ENCODE measurements at regions not wholly inside any gene's neighbourhood (a gene's known extent, or its start where the extent isn't known, plus 50 kb on each side); places are given as distances from the start of the nearest gene placed in this dataset.

DNA sequence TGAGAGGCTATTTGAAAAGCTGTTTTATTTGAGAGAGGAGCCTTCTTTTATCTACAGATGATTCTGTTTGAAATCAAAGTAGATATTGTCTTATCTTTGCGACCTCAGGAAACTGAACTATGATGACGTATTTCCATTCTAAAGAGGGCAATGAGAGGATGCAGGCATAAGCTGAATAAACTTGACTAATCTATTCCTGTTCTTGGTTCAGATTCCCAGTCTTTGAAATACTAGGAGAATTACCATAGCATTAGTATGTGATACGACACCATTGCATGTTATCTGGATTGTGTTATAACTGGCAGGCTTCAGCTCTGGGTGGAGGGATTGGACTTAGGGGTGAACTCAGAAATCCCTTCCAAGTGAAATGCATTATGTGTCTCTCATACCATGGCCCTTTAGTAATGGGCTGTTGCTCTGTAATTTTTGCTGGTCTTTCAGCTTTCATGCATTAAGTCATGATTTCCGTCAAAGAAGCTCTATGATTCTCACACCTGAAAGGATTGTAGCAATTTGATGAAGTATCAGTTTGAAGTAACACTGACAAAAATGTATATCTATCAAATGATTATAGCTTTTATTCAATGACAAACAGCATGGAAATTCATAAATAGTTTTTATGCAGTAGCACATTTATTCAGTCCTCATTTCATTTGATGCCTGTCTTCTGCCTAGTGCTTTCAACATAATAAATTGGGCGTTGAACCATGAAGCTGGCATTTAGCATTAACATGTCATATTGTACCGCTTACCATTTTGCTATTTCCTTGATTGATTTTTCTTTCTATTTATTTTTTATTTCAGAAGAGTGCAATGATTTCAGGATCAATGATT, 138.4 kb upstream of the SPACA1 start:
- DNase-seq (ENCODE audit: low read depth in 2 of 2), result peak; percentile 48 to 78

DNA sequence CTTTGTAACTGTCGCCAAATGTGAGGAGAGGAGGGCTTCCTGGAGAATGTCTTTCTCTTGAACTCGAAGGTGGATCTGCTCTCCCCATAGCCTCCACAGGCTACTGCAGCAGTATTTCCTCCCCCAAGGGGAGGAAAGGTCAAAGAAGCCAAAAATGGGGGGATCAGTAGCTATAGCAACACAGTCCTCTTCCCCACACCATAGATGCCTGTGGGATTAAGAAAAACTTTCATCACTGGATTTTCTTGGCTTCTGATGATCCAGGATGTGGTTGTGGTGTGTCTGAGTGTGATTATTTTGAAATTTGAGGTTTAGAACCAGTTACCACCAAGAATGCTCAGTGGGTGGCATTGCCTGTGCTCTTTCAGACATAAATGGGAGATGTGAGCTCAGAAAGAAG, 140.1 kb upstream of the SPACA1 start:
- no peak for DNase-seq (ENCODE audit: low read depth in 2 of 2)

DNA sequence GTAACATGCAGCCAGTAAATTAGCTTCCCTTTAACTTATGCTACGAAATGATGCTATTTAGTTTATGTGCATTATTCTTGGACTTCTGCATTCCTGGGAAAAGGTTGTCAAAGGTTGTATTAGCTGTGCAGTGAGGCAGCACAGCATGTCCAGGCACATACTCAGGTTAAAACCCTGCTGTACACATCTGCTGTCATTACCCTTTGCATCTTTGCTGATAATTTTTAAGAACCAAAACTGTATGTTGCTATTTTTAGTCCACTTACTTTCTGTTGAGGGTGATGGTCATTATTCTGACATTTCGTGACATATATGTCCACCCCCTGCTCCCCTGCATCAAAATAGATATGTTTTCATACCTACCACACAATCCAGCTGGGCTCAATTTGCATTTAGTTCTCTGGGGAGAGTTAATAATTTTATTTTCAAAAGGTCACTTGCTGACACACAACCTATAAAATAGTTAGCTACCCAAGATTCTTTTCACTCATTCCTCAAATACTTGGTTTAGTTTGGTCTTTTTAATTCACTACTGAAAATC, 142.5 kb upstream of the SPACA1 start:
- no peak for DNase-seq (ENCODE audit: low read depth in 2 of 2)

DNA sequence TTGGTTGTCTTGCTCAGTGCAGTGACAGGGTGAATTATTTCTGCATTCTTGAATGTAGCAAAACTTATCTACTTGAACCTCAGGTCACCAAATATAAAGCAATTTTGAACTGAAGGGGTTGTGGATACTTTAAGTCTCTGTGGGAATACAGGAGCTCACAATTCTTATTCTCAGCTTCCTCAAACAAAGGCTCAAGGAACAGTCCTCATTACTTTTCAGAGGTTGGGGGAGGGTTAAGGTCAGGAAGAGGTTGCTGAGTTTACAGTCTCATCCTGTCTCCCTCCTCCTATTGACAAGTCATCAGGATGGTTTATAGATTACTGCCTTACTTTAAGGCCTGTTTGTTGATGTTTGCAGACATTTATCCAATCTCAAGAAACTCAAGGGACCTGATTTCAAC, 143.6 kb upstream of the SPACA1 start:
- DNase-seq (ENCODE audit: low read depth in 2 of 2), result no peak

DNA sequence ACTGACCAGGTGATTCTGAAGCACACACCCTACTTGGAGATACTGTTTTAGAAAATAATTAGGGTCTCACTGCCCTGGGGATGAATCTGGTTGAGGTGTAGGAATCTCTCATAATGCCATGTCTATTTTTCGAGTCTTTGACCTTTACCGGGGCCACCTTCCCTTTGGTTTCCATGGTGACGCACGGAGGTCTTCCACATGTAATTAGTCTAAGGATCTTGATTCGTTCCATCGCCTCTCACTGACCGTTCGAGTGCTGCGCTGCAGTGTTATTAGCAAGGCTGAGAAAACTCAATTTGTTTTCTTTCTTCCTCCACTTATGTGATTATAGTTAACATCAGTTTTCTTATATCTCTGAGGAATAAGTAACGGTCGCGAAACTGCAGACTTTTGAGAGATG, 144.3 kb upstream of the SPACA1 start:
- no peak for DNase-seq (ENCODE audit: low read depth in 2 of 2)

DNA sequence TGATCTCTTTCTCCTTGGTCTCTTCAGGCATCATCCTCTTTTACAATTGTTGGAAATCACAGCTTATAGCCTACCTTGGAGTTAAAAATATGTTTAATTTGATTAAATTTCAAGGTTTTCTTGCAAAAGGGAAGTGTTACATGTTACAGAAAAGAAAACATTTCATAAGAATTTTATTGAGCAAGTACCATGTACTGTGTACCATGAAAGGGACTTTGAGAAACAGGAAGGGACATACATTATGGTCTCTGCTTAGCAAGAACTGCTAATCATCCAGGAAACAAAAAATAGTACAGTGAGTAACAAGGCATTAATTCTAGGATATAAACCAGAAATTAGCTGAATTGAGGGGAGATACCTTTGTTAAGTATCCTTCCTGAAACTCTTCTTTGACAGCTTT, 145.3 kb upstream of the SPACA1 start:
- no peak for DNase-seq (ENCODE audit: low read depth in 2 of 2)

DNA sequence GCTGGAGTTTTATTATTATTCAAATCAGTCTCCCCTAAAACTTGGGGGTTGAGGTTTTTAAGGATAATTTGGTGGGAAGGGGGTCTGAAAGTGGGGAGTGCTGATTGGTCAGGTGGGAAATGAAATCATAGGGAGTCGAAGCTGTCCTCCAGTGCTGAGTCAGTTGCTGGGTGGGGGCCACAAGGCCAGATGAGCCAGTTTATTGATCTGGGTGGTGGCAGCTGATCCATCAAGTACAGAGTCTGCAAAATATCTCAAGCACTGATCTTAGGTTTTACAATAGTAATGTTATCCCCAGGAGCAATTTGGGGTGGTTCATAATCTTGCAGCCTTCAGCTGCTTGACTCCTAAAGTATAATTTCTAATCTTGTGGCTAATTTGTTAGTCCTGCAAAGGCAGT, 146.0 kb upstream of the SPACA1 start:
- no peak for DNase-seq (ENCODE audit: low read depth in 2 of 2)

DNA sequence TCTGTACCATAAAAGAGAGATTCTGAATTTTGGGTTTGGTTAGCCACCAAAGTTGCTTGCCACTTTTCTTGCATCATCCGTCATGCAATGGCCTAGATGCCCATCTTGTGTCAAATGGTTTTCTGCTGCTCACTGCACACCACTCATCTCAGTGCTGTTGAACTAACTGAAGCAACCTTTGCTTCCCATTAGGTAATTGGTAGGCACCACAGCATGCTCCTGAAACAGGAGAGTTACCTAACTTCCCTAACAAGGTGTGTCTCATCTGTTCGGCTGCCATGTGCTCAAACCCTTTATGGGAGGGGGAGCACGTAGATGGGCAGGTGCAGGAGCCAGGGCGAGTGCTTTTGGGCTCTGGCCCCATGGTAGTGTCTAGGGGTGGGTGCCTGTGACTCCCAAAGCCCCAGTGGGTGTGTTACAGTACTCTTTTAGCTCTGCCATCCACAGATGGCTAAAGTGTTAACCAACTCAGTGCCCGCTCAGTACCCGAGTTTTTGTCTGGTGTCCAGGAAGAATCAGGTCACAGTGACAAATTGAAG, 147.4 kb upstream of the SPACA1 start:
- DNase-seq (ENCODE audit: low read depth in 2 of 2), result no peak

DNA sequence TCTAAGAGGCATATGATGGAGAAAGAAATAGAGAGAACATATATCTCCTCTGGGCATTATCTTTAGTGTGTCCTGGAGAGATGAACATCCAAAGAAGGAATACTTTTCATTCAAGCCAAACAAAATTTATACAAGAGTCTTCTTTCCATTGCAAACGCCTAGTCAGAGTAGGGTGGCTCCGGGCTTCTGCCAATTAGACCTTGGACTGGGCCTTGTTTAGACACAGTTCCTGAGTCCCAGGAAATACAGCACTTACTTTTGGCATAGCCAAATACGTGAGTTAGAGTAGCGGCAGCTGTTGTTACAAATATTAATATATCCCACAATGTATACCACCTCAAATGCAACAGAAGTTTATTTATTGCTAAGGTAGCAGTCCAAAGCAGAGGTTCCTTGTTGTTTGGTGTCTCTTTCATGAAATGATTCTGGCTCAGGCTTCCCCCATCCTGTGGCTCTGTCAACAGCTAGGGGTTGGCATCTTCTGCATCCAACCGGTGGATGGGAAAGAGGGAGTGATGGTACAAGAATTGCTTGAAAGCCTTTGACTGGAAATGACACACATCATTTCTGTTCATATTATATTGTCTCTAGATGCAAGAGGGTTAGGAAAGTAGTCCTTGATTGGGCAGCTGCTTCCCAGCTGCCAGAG, 148.0 kb upstream of the SPACA1 start:
- no peak for DNase-seq (ENCODE audit: low read depth in 2 of 2)

DNA sequence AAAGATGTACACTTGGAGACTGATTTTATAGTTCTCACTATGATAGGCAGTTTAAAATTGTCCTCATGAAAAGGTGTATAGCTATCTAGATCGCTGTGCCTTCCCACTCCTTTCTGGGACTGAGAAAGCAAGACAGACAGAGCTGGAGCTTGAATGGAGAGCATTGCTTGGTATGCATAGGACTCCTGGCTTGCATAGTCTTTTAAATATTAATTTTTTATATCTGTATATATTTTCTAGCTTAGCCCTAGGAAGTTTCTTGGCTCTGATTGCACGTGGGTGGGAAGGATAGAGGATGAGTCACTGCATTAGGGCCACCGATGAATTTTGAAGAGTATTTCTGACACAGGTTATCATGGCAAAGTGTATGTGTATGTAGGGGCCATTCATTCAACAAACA, 150.0 kb upstream of the SPACA1 start:
- DNase-seq (ENCODE audit: low read depth in 2 of 2), result peak; percentile 4 to 6

DNA sequence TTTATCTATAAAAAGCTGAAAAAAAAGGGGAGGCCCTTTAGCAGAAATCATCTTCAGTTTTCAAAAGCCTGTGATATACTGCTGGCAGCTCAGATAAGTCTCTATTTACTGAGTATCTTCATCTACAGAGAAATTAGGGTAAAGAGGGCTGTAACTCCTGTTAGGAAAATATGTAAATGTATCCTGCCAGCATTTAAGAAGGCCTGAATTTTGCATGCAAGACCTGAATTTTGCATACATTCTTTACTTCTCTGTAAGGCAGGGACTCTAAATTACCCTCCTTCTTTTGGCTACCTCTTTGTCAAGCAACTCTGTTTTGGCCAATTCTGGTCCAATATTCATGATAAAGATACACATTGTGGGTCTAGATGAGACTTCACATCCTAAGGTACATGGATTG, 150.6 kb upstream of the SPACA1 start:
- DNase-seq (ENCODE audit: low read depth in 2 of 2), result no peak

DNA sequence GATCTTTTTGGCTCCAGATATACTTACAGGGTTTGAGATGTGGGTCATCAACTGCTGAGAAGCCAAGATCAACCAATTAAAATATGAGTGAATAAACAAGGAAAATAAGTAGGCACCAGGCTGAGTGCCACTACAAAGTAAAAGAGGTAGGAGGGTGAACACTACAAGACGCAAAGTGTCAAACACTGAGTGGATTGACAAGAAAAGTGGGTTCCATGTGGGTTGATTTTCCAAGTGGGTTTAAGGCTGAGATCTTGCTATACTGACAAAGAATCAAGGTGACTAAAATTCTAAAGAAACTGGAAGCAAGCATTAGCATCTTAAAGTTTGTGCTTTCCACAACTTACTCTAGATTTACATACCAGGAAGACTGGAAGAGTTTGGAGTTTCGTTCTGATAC, 160.4 kb upstream of the SPACA1 start:
- no peak for DNase-seq (ENCODE audit: low read depth in 2 of 2)

DNA sequence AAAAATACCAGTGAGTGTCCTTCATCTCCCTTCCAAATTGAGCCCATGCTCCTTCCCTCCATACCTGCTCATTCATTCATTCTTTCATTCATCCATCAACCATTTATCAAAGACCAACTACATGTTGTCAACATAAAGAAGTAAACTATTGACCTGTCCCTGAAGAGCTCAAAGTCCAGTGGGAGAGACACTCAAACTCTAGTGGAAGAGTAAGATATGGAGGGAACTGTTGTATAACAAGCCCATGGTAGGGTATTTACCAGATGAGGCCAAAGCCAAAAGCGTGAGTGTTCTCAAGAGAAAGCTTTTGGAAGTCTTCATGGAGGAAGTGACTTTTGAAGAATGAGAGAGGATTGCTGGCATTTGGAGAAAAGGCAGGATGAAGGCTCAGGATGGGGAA, 163.4 kb upstream of the SPACA1 start:
- no peak for DNase-seq (ENCODE audit: low read depth in 2 of 2)

DNA sequence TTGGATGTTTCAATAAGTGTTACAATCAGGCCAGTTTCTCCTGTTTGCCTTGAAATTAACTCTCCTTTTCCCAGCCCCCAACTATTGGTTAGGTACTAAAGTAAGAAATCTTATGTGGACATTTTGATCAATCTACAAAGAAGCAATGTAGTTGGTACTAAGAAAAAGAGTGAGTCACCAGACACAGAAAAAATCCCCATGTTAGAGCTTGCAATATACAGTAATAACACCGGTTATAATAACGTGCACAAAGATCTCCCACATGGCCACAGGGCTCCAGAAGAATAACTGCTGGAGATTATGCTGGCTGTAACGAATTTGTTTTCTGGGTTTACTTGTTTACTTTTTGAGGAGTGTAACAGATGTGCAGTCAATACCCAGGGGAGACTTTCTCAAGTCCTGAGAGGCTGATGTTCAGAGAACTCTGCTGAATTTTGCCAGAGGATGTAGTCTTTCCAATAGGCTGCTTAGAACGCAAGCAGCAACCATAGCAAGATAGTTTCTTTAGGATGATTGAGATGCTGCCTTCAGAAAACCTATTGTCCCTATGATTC, 166.2 kb upstream of the SPACA1 start:
- no peak for DNase-seq (ENCODE audit: low read depth in 2 of 2)

DNA sequence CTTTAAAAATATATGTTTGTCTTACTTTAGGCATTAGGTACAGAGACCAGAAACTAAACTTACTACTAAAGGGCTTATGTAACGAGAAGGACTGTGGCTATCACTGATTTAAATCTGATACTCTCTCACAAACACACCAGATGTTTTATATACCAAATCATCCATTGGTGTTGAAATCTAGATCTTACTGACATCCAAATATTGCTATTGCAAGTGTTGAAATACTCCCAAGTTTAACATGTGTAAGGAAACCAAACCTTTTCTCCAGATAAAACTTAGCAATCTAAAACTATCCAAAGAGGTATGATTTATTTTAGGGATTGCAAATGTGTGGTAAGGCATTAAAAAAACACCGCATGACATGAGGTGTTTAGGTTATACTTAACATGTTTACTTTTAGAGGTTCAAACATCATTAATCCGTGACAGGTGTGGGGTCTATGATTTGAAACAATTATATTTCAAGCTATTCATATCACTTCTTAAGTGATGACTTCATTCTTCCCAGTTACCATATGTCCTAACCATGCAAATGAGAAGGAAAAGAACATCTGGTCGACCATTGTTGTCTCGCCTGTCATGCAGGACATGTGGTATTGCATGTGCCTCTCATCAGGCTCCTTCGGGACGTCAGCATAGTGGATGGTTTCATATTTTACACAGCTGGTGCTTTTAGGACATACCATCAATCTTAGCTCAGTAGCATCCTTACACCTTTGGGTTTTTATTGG, 168.3 kb upstream of the SPACA1 start:
- DNase-seq (ENCODE audit: low read depth in 2 of 2), result no peak

DNA sequence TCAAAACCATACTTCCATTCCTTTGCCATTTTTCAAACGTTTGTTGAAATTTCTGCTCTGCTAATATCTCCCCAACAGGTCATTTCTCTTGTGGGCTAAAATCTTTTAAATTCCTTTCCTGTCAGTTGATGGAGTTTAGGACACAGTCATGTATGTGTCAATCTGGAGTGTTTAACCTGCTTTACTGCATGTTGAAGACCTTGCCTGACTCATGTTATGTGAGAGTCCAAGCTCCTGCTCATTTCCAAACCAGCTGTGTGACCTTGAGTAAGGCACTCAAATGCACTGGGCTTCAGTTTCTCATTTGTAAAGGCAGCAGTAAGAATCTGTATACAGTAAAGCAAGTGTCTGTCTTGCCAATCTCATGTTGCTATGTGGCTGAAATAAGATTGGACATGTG, 171.9 kb upstream of the SPACA1 start:
- DNase-seq (ENCODE audit: low read depth in 2 of 2), result no peak

DNA sequence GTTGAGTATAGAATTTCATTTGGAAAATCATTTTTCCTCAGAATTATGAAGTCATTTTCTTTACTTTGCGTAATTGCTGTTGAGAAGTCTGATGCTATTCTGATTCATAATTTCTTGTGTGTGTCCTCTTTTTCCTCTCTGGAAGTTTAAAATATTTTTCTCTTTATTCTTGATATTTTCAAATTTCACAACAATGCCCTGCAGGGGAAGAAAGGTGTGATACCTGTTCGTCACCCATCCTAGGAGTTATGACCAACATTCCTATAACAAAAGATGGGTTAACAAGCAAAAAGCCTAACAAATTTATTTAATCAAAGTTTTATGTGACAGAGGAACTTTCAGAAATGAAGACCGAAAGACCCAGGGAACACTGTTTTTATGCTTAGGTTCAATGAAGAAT, 171.5 kb upstream of the AKIRIN2 start:
- no peak for DNase-seq (ENCODE audit: low read depth in 2 of 2)

DNA sequence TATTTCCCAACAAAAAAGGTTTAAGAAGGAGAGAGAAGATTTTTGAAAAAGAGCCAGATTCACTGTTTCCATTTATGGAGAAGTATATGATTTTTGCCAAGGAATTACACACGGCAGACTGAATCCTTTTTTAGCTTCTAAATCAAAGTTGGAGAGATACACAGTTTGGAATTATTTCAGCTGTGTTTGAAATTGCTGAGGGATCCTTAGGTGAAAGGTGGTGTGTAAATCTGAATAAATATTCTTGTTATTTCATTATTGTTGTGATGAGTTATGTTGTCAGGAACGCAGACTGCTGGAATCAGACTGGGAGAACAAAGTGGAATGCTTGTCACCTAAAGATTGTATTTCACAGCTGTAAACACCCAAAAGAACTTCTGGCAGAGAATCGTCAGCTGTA, 168.5 kb upstream of the AKIRIN2 start:
- no peak for DNase-seq (ENCODE audit: low read depth in 2 of 2)

DNA sequence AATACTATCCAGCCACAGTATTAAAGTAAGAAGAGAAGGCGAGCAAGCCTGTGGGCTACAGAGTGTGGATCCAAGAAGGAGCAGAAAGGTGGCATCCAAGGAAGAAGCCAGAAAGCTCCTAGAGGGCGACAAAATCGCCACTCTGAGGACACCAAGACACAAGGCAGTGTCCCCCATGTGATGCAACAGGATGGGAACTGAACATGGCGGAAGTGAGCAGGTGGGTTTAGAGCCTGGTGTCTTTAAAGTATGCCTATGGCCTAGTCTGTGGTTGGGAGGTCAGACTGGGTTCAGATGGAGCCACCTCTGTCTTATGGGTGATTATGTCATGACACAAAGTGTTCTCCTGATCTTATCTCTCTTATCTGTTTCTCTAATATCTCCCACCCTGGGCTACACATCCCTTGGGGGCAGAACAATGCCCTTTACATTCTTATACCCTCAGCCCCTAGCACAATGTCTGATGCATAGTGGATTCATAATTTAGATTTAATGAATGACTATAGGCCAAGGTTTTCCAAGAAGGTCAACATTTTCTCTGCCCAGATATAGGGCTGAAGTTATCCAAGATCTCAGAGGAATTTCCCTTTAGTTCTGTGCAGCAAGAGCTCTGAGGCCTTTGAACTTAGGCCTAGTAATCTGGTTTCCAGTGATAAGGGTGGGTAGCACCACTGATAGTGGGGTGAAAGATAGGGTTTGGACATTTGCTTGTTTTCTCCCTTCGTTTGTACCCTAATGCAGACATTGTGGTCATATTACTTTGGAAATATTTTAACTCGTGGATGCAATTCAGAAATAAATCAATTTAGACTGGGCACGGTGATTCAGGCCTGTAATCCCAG, 167.3 kb upstream of the AKIRIN2 start:
- DNase-seq (ENCODE audit: low read depth in 2 of 2), result no peak

DNA sequence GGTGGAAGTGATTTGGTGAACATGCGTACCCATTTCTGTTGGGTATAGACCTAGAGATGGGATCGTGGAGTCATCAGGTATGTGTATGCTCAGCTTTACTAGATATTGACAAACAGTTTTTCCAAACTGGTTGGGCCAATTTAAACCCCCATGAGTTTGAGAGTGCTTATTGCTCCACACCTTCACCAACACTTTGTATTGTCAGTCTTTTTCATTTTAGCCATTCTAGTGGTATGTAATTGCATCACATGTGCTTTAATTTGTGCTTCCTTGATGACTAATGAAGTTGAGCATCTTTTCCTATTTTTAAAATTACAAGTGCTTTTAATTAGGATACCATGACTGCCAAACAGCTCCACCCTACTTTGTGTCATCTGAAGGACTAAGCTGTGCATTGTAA, 158.9 kb upstream of the AKIRIN2 start:
- DNase-seq (ENCODE audit: low read depth in 2 of 2), result no peak

DNA sequence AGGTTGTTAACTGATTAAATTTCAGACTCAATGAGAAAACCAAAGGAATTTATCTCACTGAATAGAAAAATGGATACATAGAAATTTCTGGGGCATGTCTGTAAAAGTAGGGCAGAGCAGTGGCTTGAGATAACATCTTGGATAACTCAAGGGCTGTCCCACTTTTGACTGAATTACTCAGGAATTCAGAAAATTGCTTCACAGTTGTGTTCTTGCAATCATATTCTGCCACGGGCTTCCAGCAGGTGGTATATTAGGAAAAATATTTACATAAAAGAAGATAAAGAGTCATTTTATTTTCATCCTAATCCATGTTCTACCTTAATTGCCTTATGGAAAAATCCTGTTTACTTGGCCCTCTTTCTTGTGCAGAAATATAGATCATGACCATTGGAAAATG, 156.4 kb upstream of the AKIRIN2 start:
- no peak for DNase-seq (ENCODE audit: low read depth in 2 of 2)
